Left forelimb (tissue), 1 donor: ENCODE measurements at regions not wholly inside any gene's neighbourhood (a gene's known extent, or its start where the extent isn't known, plus 50 kb on each side); places are given as distances from the start of the nearest gene placed in this dataset.

Source experiments
- DNase-seq: peaks from one replicate; pipeline ENCODE4 v3.0.0-alpha.2; 2018; ENCODE audit warnings: low spot score

DNA sequence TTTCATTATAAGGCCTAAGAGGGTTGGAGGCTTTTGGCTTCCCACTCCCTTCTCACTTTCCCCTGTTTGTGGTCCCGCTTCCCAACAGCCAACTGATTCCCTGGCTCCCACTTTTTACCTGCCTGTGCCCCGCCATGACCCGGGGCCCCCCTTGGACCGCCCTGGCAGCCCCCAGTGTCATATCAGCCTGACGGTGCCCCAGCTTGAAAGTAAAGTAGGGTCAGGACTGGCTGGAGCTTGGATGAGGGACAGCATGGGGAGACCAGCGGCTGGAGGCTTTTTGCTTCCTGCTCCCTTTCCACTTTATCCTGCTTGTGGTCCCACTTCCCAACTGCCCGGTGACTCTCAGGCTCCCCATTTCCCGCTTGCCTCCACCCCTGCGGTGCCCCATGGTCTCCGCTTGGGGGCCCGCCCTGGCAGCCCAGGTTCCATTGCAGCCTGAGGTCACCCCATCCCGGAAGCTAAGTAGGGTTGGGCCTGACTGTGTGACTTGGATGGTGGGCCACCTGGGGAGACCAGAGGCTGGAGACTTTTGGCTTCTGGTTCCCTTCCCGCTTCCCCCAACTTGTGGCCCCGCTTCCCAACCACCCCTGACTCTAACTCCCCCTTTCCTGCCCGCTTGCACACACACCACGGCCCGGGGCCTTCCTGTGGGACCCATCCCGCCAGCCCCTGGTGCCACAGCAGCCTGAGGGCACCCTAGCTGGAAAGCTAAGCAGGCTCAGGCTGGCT is 2274.7 kb downstream of the TP53TG3F start:
- no peak for DNase-seq

DNA sequence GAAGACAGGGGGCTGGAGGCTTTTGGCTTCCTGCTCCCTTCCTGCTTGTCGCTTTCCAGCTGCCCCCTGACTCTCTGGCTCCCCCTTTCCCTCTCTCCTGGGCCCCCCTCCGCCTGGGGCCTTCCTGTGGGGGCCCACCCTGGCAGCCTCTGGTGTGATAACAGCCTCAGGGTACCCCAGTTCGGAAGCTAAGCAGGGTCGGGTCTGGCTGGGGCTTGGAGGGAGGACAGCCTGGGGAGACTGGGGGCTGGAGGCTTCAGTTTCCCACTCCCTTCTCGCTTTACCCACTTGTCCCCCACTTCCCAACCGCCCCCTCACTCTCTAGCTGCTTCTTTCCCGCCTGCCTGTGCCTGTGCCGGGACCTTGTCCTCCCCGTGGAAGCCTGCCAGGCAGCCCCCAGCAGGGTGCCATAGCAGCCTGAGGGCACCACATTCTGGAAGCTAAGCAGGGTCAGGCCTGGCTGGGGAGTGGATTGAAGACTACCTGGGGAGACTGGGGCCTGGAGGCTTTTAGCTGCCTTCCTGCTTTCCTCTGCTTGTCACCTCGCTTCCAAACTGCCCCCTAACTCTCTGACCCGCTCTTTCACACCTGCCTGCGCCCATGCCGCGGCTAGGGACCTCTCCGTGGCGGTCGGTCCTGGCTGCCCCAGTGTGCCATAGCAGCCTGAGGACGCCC is 2275.5 kb downstream of the TP53TG3F start:
- no peak for DNase-seq

DNA sequence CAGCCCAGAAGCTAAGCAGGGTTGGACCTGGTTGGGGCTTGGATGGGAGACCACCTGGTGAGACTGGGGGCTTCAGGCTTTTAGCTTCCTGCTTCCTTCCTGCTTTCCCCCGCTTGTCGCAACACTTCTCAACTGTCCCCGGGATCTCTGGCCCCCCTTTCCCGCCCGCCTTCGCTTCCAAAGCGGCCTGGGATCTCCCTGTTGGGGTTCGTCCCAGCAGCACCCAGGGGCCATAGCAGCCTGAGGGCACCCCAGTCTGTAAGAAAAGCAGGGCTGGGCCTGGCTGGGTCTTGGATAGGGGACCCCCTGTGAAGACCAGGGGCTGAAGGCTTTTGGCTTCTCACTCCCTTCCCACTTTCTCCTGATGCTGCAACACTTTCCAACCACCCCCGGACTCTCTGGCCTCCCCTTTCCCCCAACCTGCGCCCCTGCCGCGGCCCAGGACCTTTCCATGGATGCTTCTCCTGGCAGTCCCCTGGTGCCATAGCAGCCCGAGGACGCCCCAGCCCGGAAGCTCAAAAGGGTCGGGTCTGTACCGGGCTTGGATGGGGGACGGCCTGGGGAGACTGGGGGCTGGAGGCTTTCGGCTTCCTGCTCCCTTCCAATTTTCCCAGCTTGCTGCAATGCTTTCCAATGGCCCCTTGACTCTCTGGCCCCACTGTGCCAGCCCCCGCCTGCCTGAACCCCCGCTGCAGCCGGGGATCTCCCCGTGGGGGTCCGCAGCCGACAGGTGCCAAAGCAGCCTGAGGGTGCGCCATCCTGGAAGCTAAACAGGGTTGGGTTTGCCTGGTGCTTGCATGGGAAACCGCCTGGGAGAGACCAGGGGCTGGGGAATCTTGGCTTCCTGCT is 2276.2 kb downstream of the TP53TG3F start:
- no peak for DNase-seq

DNA sequence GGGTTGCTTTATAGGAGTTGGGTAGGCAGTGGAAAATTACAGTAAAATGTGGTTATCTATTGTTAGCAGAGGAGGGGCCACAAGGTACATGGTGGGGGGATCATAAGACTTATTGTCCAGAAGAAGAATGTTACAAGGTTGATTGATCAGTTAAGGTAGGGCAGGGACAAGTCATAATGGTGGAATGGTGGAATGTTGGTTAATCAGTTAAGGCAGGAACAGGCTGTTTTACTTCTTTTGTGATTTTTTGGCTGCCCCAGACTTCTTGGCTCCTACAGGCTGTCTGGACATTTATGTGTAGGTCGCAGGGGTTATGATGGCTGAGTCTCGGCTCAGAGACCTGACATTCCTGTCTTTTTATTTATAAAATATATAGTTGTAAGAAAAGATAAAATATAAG is 2277.1 kb downstream of the TP53TG3F start:
- DNase-seq, result no peak

DNA sequence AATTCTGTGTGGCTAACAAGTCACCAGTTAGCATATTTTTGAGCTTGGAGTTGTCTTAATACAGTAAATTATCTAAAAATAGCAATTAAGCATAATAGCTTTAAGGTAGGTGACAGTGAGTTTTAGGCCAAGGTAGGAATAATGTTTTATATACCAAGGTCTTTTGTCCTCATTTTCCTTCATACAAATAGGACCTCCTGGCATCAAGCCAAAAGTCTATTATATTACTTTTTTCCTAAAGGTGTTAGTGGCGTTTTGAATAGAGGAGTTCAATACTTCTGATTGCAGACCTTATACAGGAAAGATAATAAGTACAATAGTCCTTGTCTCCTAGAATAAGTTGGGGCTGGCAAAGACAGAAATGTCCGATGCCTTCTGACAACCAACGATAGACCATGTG is 2277.7 kb downstream of the TP53TG3F start:
- no peak for DNase-seq

DNA sequence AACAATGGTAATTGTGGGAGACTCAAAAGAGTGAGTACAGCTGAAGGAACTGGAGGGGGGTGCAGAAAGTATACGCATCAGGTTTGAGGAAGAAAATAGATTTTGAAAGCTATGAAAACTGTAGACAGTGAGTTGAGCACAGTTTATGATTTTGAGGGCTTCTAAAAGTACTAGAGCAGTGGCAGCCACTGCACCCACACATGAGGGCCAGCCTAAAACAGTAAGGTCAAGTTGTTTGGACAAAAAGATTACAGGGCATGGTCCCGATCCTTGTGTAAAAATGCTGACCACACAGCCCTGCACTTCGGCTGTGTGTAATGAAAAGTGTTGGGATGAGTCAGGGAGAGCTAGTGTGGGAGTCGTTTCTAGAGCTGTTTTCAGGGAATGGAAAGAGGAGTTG is 2282.1 kb downstream of the TP53TG3F start:
- DNase-seq, result no peak

DNA sequence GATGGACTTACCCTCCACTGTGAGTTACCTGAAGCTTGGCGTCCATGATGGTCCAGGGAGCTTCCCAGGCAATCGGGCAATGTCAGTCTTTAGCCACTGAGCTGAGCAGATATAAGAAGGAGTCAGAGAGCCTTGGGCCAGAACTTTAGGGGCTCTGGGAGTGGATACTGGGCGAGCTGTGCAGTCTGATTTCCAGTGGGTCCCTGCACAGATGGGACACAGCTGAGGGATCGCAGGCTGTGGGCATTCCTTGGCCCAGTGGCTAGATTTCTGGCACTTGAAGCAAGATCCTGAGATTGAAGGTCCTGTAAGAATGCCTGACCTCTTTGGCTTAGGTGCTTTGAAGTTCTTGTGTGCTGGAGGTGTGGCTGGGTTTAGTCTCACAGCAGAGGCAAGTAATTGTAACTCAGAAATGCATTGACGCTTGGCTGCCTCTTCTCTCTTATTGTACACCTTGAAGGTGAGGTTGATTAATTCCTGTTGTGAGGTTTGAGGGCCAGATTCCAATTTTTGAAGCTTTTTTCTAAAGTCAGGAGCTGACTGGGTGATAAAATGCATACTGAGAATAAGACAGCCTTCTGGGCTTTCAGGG is 2283.8 kb downstream of the TP53TG3F start:
- no peak for DNase-seq

DNA sequence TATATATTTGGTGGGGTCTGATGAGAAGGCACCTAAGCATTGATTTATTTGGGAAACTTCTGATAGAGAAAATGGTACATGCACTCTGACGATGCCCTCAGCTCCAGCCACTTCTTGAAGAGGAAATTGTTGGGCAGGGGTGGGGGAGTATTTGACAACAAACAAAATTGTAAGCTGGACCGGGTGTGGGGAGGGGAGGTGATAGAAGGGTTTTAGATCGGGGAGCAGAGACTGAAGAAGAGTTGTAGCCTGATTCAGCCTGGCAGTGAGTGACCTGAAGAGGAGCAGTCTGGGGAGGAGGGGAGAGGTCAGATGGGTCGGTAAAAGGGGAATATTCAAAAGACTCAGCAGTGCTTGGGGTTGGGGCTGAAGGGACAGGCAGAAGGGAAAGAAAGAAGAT is 2284.7 kb downstream of the TP53TG3F start:
- no peak for DNase-seq

DNA sequence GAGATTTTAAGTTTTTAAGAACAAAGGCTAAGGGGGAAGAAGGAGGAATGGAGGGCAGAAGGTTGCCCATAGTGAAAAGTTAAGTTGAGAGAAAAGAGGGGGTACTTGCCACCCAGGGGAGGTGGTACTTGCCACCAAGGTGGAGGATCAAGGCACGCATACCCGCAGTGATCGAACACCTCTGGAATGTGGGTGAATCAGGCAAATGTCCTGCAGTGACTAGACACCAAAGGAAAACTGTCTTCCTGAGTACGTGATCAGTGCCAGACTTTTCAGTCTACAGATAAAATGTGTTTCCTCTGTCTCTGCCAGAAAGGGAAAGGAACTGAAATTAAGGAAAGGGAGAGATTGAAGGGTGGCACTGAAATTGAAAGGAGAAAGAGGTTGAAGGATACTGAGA is 2285.3 kb downstream of the TP53TG3F start:
- DNase-seq, result no peak

DNA sequence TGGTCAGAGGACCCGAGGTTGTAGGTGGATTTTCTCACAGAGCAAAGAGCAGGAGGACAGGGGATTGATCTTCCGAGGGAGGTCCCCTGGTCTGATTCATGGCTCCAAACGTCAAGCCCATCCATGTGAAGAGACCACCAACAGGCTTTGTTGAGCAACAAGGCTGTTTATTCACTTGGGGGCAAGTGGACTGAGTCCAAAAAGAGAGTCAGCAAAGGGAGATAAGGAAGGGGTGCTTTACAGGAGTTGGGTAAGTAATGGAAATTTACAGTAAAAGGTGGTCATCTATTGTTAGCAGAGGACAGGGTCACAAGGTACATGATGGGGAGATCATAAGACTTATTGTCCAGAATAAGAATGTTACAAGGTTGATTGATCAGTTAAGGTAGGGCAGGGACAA is 2285.8 kb downstream of the TP53TG3F start:
- no peak for DNase-seq

DNA sequence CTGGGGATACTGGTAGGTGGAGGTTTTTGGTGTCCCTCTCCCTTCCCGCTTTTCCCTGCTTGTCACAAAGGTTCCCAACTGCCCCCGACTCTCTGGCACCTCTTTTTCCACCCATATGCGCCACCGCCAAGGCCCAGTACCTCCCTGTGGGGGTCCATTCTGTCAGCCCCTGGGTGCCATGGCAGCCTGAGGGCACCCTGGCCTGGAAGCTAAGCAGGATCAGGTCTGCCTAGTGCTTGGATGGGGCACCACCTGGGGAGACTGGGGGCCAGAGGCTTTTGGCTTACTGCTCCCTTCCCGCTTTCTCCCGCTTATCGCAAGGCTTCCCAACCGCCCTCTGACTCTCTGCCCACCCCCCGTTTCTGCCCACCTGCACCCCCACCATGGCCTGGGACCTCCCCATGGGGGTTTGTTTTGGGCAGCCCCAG is 2286.4 kb downstream of the TP53TG3F start:
- DNase-seq, result no peak

DNA sequence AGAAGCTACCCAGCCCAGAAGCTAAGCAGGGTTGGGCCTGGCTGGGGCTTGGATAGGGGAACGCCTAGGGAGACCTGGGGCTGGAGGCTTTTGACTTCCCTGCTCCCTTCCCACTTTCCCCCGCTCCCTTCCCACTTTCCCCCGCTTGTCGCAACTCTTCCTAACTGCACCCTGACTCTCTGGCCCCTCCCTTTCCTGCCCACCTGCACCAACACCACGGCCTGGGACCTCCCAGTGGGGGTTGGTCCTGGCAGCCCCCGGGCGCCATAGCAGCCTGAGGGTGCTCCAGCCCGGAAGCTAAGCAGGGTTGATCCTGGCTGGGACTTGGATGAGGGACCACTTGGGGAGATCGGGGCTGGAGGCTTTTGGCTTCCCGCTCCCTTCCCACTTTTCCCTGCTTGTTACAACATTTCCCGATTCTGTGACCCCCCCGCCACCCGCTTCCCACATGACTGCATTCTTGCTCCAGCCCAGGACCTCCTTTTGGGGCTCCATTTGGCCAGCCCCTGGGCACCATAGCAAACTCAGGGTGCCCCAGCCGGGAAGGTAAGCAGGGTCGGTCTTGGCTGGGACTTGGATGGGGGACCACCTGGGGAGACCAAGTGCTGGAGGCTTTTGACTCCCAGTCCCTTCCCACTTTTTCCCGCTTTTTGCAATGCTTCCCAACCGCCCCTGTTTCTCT is 2287.0 kb downstream of the TP53TG3F start:
- DNase-seq, result no peak

DNA sequence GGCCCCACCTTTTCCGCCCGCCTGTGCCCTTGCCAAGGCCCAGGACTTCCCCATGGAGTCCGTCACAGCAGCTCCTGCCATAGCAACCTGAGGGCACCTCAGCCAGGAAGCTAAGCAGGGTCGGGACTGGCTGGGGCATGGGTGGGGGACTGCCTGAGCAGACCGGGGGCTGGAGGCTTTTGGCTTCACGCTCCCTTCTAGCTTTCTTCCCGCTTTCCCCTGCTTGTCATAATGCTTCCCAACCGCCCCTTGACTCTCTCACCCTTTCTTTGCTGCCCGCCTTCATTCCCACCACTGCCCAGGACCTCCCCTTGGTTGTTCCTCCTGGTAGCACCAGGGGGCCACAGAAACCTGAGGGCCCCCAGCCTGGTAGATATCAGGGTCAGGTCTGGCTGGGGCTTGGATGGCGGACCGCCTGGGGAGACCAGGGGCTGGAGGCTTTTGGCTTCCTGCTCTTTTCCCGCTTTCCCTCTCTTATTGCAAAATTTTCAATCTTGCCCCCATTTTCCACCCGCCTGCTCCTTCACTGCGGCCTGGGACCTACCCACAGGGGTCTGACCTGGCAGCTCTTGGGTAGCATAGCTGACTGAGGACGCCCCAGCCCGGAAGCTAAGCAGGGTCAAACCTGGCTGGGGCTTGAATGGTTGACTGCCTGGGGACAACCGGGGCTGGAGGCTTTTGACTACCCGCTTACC is 2287.7 kb downstream of the TP53TG3F start:
- DNase-seq, result no peak

DNA sequence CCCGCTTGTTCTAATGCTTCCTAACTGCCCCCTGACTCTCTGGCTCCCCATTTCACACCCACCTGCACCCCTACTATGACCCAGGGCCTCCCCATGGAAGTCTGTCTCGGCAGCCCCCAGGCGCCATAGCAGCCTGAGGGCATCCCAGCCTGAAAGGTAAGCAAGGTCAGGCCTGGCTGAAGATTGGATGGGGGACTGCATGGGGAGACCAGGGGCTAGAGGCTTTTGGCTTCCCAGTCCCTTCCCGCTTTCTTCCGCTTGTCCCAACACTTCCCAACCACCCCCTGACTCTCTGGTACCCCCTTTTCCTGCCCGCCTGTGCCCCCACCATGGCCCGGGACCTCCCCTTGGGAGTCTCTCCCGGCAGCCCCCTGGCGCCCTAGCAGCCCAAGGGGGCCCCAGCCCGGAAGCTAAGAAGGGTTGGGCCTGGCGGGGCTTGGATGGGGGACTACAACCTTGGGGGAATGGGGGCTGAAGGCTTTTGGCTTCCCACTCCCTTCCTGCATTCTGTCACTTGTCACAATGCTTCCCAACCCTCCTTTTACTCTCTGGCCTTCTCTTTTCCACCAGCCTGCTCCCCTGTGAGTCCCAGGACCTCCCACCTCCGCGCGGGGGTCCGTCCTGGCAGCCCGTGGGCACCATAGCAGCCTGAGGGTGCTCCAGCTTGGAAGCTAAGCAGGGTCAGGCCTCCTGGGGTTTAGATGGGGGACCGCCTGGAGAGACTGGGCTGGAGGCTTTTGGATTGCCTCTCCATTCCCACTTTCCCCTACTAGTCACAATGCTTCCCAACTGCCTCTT is 2288.4 kb downstream of the TP53TG3F start:
- no peak for DNase-seq

DNA sequence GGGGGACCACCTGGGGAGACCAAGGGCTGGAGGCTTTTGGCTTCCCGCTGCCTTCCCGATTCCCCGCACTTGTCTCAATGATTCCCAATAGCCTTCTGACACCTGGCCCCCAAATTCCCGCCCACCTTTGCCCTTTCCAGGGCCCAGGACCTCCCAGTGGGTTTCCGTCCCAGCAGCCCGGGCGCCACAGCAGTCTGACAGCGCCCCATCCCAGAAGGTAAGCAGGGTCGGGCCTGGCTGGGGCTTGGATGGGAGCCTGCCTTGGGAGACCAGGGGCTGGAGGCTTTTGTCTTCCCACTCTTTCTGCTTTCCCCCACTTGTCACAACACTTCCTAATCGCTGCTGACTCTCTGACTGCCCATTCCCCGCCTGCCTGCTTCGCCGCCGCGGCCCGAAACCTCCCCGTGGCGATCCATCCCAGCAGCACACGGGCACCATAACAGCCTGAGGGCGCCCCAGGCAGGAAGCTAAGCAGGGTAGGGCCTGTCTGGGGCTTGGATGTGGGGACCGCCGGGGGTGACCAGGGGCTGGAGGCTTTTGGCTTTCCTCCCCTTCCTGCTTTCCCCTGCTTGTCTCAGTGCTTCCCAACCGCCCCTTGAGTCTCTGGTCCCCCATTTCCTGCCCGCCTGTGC is 2289.3 kb downstream of the TP53TG3F start:
- no peak for DNase-seq

DNA sequence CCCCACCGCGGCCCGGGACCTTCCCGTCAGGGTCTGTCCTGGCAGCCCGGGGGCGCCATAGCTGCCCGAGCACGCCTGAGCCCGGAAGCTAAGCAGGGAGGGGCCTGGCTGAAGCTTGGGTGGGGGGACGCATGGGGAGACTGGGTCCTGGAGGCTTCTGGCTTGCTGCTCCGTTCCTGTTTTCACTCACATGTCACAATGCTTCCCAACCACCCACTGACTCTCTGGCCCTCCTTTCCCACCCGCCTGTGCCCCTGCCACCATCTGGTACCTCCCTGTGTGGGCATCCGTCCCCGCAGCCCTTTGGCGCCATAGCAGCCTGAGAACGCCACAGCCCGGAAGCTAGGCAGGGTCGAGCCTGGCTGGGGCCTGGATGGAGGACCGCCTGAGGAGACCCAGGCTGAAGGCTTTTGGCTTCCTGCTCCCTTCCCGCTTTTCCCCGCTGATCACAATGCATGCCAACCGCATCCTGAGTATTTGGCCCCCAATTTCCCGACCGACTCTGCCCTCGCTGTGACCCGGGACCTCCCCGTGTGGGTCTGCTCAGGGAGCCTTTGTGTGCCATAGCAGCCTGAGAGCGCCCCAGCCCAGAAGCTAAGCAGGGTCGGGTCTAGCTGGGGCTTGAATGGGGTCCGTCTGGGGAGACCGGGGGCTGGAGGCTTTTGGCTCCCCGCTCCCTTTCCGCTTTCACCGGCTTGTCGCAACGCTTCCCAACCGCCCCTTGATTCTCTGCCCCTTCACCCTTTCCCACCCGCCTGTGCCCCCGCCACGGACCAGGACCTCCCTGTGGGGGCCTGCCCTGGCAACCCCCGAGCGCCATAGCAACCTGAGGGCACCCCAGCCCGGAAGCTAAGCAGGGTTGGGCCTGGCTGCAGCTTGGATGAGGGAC is 2290.1 kb downstream of the TP53TG3F start:
- DNase-seq, result no peak

DNA sequence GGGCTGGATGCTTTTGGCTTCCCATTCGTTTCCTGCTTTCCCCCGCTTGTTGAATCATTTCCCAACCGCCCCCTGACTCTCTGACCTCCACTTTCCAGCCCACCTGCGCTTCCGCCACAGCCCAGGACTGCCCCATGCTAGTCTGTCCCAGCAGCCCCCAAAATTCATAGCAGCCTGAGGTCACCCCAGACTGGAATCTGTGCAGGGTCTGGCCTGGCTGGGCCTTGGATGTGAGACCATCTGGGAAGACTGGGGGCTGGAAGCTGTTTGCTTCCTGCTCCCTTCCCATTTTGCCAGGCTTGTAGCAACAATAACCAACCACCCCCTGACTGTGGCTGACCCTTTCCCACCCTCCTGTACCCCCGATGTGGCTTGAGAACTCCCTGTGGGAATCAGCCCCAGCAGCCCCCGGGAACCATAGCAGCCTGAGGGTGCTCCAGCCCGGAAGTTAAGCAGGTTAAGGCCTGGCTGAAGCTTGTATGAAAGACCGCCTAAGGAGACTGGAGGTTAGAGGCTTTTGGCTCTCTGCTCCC is 2290.8 kb downstream of the TP53TG3F start:
- DNase-seq, result no peak

DNA sequence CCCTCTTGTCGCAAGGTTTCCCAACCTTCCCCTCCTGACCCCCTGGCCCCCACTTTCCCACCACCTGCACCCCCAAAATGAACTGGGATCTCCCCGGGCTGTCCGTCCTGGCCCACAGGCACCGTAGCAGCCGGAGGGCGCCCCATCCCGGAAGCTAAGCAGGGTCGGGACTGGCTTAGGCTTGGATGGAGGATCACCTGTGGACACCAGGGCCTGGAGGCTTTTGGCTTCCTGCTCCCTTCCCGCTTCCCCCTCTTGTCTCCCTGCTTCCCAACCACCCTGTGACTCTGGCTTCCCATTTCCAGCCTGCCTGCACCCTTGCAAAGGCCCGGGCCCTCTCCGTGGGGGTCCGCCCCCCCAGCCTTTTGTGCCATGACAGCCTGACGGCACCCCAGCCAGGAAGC is 2291.3 kb downstream of the TP53TG3F start:
- no peak for DNase-seq
